Erythroblast (primary cell): ENCODE measurements at regions not wholly inside any gene's neighbourhood (a gene's known extent, or its start where the extent isn't known, plus 50 kb on each side); places are given as distances from the start of the nearest gene placed in this dataset.

Experiments used
- GATA1 ChIP-seq: IDR thresholded peaks from 2 replicates; pipeline ENCODE4 v1.6.1; 2011; ENCODE audit warnings: low read depth, mild to moderate bottlenecking, control low read depth, low read length, moderate library complexity
- POLR2A ChIP-seq: IDR thresholded peaks from 2 replicates; pipeline ENCODE4 v1.6.1; 2011; ENCODE audit warnings: mild to moderate bottlenecking, low read length

- TF ChIP-seq POLR2A (no peak), GATA1 (no peak)
These were observed 179.2 kb downstream of the SLC7A11 start for GRCh38 chr4:138062929-138063328.
